OCI-LY3 (cell line): ENCODE measurements at regions not wholly inside any gene's neighbourhood (a gene's known extent, or its start where the extent isn't known, plus 50 kb on each side); places are given as distances from the start of the nearest gene placed in this dataset.

Source experiments
- EZH2phosphoT487 ChIP-seq: fragments of 200-600 bp; shearing (Covaris generic); IDR thresholded peaks from 2 replicates; pipeline ENCODE4 v1.6.1; 2018; ENCODE audit warnings: antibody characterized with exemption, mixed run types, low read depth
- TF ChIP-seq, protein P1 (sequence below): fragments of 200-600, 300-600 bp; sonication (generic); IDR thresholded peaks from 2 replicates; pipeline ENCODE4 v1.5.1; 2014; ENCODE audit warnings: antibody characterized with exemption, low read length, low read depth

DNA sequence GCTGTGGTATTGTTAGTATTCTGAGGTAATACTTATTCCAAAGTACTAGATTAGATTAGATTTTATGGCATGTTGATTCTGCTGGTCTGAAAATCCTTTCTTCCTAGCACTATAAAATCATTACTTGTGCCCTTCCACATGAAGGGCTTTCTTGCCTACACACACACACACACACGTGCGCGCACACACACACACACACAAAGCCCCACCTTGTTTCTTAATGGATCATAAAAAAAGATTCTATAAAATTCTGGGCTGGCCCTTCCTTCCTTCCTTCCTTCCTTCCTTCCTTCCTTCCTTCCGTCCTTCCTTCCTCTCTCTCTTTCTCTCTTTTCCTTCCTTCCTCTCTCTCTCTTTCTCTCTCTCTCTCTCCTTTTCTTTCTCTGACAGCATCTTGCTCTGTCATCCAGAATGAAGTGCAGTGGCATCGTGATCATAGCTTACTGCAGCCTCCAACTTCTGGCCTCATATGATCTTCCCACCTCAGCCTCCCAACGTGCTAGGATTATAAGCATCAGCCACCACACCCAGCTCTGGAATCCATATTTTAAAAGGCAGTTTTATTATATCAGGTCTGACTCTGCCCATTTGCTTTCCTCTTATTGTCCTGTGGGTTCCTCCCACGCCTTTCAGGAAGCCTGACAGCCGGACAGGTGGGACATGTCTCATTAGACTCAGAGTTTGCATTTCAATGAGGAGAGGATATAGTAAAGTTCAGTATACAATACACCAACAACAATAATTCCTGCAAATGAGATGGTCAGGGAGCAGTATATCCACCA is 321.1 kb downstream of the PIK3C3 start:
- TF ChIP-seq, protein P1, sequence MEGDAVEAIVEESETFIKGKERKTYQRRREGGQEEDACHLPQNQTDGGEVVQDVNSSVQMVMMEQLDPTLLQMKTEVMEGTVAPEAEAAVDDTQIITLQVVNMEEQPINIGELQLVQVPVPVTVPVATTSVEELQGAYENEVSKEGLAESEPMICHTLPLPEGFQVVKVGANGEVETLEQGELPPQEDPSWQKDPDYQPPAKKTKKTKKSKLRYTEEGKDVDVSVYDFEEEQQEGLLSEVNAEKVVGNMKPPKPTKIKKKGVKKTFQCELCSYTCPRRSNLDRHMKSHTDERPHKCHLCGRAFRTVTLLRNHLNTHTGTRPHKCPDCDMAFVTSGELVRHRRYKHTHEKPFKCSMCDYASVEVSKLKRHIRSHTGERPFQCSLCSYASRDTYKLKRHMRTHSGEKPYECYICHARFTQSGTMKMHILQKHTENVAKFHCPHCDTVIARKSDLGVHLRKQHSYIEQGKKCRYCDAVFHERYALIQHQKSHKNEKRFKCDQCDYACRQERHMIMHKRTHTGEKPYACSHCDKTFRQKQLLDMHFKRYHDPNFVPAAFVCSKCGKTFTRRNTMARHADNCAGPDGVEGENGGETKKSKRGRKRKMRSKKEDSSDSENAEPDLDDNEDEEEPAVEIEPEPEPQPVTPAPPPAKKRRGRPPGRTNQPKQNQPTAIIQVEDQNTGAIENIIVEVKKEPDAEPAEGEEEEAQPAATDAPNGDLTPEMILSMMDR = no peak
- TF ChIP-seq EZH2phosphoT487 = no peak
